RCC 7860 (cell line): ENCODE measurements at regions not wholly inside any gene's neighbourhood (a gene's known extent, or its start where the extent isn't known, plus 50 kb on each side); places are given as distances from the start of the nearest gene placed in this dataset.
"Not testable (repeated sequence)": the region's sequence is repeated elsewhere in the genome, so short reads cannot be mapped to it uniquely, and the experiment has no call there.

Source experiments
- DNase-seq: peaks from one replicate; pipeline ENCODE4 v3.0.0-alpha.2; 2015; ENCODE audit warnings: low spot score
- FAIRE-seq: peaks from 2 replicates; lab custom pipeline; 2012; peaks lifted over from hg19 to GRCh38; lab: Jason Lieb, UNC

DNA sequence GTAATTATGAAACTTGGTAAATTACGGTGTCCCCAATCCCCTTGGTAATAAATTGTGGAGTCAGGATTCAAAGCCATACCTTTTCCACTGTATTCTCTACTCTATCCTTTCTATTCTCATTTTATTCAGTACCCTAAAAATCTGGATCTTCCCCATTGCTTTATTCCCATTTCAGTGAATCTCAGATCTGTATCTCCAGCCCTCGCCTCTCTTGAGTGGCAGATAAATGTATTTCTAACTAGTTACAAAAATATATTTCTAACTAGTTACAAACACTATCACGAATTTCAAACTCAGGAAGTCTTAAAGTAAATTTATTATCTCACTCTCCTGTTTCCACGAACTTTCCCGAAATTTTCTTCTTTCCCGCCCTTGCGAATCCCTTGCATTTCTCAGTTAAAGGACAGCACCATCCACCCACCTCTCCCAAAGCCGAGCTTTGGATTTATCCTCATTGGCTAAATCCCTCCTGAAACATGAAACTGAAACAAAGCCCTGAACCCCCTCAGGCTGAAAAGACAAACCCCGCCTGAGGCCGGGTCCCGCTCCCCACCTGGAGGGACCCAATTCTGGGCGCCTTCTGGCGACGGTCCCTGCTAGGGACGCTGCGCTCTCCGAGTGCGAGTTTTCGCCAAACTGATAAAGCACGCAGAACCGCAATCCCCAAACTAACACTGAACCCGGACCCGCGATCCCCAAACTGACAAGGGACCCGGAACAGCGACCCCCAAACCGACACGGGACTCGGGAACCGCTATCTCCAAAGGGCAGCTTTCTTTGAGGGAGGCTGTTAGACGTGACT lies 164.3 kb upstream of the PABPC3 start:
- DNase-seq (no peak), FAIRE-seq (no peak)

DNA sequence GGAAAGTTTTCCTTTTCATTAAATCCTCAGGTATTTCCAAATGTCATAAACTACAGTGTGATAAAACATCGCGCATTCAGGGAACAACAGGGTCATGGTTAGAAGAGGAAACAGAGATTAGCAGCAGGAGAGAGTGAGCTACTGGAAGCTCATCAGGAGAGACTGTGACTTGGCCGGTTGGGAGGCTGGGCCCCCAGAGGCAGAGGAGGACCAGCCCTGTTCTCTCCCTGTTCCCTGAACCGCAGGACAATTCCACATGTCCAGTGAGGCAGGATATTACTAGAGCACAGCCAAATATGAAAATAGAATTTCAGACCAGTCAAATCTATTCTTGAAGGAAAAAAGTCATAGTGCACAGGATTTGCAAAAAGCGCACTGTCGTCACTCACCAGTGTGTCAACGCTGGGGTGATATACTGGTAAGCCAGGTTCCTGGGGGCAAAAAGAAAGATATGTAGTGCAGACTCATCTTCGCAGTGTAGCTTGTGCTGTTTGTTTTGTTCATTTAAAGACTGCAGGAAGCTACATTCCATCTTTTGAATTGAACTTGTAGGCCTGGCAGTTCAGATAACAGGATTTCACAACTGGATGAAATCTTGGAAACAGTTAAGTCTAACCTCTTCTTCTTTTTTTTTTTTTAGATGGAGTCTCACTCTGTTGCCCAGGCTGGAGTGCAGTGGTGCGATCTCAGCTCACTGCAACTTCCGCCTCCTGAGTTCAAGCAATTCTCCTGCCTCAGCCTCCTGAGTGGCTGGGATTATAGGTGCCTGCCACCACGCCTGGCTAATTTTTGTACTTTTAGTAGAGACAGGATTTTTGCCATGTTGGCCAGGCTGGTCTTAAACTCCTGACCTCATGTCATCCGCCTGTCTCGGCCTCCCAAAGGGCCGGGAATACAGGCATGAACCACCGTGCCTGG lies 162.6 kb upstream of the PABPC3 start:
- not testable (repeated sequence) for FAIRE-seq, DNase-seq

GRCh38 chr13:24934024-24934385 lies 161.9 kb upstream of the PABPC3 start:
- not testable (repeated sequence) for DNase-seq
- FAIRE-seq: peak; percentile 23

DNA sequence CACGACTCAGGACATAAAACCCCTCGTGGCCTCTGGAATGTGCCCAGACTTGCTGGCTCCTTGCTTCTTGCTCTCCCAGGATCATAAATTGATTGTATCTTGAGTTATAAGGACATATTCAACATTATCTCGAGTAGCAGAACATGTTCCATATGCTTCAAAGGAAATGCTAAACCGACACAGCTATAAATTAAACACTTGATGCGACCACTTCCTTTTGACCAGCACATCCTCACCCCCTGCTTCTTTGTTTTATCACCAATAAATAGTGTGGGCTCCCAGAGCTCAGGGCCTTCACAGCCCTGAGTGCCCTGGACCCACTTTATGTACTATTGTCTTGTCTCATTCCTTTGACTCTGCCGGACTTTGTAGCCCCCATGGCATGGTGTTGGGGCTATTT lies 157.0 kb upstream of the PABPC3 start:
- DNase-seq: no peak
- FAIRE-seq: no peak

- not testable (repeated sequence) for DNase-seq, FAIRE-seq
Observed at GRCh38 chr13:24941023-24941713, 154.8 kb upstream of the PABPC3 start.

DNA sequence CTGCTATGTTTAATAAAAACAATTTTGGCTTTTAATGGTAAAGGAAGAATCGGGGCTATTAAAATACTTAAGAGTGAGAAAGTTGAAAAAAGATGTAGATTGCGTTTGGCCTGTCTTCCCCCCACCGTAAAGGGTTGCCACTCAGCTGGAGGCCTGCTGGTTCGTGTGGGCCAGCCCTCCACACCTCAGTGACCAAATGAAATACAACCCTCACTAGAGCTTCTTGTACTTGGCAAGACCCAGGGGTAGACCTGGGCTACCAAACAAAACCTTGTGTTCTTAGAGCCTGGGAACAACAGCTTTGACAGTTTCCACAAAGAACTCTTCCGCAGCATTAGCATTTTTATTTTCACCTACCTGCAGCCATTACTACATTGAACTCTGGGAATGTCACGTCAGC lies 152.8 kb upstream of the PABPC3 start:
- no peak for FAIRE-seq
- no peak for DNase-seq

GRCh38 chr13:24944073-24944472 lies 151.9 kb upstream of the PABPC3 start:
- DNase-seq, FAIRE-seq: not testable (repeated sequence)

DNA sequence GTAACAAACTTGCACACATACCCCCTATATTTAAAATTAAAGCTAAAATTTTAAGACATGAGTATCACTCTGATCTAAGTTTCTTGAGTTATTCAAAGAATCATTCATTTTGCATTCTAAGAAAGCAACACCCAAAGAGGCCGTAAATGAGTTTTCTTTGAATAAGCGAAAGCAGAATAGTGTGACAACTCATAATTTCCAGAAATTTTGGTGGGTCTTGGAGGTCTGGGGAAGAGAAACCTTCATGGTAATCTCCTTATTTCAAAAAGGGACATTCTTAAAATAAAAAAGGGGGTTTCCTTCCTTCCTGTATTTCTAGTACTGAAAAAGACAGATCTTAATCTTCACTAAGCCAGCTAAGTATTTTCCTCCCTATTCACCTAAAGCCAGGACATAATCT lies 147.0 kb upstream of the PABPC3 start:
- not testable (repeated sequence) for DNase-seq, FAIRE-seq

DNA sequence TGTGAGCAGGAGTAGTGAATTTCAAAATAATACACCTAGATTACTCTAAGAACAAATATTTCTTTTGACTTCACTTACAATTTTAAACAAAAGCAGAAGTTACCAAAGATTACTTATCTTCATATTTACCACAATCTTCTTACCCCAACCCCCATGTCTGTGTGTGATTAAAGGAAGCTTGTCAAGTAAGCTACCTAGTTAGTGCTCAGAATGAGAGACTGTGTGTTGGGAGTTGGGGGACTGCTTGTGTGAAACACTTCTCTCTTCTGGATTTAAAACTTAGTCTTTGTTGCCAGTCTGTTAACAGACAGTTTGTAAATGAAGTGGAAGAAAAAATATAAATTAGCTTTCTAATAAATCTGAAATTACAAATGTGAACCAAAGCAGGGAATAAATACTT lies 145.3 kb upstream of the PABPC3 start:
- DNase-seq, FAIRE-seq: not testable (repeated sequence)

DNA sequence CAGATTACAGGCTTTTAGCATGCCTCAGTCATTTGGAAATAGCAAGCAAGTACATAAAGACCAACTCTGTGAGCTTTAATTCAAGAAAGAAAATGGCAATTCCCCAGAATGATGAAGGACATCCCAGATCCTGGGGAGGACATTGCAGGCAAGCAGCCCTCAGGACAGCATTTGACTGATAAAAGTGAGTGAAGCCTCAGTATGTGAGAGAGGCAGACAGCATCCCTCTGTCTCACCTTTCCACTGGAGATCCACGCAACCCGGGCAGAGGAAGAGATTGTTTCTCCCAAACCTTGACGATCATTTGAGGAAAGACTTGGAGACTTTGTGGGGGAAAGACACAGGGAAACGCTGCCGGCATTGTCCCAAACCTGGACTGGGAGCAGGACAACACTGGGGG lies 128.0 kb upstream of the PABPC3 start:
- not testable (repeated sequence) for DNase-seq, FAIRE-seq

- DNase-seq, FAIRE-seq: not testable (repeated sequence)
Observed at GRCh38 chr13:24968416-24968815, 127.5 kb upstream of the PABPC3 start.

DNA sequence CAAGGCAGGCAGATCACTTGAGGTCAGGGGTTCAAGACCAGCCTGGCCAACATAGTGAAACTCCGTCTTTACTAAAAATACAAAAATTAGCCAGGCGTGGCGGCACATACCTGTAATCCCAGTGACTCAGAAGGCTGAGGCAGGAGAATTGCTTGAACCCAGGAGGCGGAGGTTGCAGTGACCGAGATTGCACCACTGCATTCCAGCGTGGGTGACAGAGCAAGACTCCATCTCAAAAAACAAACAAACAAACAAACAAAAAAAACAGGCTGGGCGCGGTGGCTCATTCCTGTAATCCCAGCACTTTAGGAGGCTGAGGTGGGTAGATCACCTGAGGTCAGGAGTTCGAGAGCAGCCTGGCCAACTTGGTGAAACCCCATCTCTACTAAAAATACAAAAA lies 122.8 kb upstream of the PABPC3 start:
- not testable (repeated sequence) for DNase-seq, FAIRE-seq

DNA sequence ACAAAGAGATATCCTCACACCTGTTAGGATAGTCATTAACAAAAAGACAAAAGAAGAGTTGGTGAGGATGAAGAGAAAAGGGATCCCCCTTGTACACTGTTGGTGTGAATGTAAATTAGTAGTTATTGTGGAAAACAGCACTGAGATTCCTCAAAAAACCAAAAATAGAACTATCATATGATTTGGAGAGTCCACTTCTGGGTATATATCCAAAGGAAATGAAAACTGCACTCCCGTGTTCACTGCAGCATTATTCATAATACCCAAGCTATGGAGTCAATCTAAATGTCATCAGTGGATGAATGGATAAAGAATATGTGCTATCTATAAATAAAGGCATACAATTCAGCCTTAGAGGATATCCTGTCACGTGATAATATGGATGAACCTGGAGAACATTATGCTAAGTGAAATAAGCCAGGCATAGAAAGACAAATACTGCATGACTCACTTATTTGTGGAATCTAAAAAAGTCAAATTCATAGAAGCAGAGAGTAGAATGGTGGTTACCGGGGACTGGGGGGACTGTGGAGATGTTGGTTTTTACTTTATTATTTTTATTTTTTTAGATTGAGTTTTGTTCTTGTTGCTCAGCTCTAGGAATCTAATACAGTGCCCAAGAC lies 114.6 kb upstream of the PABPC3 start:
- not testable (repeated sequence) for DNase-seq

GRCh38 chr13:24982333-24982999 lies 113.5 kb upstream of the PABPC3 start:
- FAIRE-seq: no peak
- DNase-seq: no peak

More for the DNA sequence above, 114.6 kb upstream of the PABPC3 start:
- FAIRE-seq: not testable (repeated sequence)

DNA sequence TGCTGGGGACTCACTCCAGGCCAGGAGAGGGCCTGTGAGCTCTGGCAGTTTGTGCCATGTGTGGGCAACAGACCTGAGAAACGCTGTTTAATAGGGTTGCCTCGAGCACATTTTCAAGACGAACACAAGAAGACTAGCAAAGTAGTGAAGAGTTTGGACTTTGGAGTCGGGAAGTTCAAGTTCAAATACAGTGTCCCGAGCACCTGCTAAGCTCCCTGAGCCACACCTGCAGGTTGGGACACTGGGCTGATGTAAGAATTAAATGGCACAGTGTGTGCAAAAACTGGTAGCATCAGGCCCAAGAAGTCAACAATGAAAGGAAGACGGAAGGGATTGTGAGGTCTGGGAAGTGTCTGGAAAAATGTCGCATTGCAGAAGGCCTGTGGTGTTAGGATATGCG lies 112.8 kb upstream of the PABPC3 start:
- no peak for FAIRE-seq
- no peak for DNase-seq

DNA sequence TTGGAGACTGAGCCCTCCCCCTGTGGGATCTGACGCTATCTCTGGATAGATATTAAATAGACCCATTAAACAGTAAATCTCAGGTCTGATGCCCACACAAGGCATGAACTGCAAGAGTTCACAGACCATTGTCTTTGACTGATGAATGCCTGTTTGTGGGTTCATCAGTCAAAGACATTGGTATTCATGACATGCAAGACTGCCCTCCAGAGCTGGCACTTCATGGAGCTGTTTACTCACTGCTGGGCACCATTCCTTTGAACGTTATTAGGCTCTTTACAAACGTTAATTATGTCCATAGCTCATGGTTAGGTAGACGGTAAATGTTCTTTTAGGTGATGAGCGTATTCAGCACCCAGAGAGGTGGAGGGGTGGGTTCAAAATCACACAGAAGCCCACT lies 111.8 kb upstream of the PABPC3 start:
- no peak for DNase-seq
- FAIRE-seq: no peak

DNA sequence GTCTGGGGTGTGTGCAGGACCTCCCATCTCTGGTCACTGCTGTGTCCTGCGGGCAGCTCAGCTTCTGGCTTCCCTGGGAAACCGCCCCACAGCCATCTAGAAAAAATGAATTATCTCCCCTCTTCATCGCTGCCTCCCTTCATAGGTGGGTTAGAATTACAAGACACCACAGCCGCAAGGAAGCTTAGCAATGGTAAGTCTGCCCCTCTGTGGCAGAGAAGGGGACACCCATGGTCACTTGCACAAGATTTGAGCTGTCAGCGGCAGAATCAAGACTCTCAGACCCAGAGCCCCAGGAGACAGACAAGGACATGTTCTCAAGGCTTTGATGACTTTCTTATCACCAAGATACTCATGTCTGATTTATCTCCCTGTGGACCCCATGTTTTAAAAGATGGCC lies 110.8 kb upstream of the PABPC3 start:
- DNase-seq (no peak), FAIRE-seq (no peak)

- DNase-seq (no peak), FAIRE-seq (no peak)
Observed at GRCh38 chr13:24985896-24986295, 110.0 kb upstream of the PABPC3 start.

DNA sequence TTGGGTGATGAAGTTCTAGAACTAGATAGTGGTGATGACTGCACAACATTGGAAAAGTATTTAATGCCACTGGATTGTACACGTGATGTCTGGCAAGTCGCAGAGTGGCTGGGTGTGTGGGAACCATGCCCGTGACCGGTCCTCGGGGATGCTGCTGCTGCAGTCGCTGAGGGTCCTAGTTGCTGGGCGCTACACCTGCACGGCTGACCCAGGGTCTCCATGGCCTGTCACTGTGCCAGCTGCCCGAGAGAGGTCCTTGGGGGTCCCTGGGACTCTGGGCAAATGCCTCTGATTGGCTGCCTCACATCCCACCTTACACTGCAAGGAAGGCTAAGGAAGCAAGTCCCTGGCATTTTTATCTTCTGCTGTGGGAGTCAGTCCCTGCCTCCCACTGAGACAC lies 109.1 kb upstream of the PABPC3 start:
- DNase-seq: no peak
- no peak for FAIRE-seq

DNA sequence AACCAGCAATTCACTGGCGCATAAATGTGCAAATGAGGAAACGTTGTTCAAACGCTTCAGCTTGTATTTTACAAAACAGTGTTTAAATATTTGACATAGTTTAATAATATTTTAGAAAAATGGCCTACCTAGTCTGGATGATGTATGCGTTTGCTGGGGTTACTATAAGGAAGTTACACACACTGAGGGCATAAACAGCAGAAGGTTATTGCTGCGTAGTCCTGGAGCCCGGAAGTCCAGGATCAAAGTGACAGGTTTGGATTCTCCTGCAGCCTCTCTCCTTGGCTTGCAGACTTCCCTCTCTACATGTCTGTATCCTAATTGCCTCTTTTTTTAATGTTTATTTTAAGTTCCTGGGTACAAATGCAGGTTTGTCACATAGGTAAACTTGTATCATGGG lies 106.0 kb upstream of the PABPC3 start:
- not testable (repeated sequence) for DNase-seq, FAIRE-seq
